OCI-M1 (cell line): ENCODE measurements at regions not wholly inside any gene's neighbourhood (a gene's known extent, or its start where the extent isn't known, plus 50 kb on each side); places are given as distances from the start of the nearest gene placed in this dataset.

ENCODE experiments used
- DNase-seq: peaks from one replicate; lab custom pipeline; 2025; lab: John Stamatoyannopoulos, UW

DNA sequence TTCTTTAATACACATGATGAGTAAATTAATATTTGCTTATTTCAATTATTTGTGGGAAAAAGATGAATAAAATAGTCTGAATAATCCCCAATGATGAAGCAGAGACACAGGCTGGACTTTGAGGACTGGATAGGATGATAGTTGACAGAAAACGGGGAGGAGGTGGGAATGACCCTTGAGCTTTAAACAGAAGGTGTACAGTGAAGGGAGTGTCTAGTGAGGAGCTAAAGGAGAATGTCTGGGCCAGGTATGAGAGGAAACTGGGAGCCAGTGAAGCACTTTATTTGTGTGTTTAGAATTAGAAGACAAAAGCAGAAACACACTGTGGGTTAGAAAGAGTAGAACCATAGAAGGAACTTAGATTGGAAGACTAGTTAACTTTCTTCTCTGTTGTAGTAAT, 230.4 kb upstream of the CA10 start:
- DNase-seq: no peak

DNA sequence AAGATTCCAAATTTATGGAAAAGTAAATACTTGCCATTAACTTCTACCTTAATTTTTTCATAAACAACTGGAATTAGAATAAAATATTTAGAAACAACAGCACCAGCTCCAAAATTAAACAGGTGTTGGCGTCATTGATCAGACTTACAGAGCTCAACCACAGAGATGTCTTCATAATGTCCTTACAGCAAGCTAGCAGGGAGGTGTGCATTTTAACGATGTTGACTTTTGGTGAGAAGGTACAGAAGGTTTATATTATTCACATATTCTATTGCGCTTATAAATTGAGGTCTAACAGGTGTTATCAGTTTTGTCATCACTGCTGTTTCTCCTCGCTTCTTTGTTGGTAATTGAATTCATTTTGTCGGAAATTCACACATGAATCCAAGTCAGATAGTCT, 226.2 kb upstream of the CA10 start:
- DNase-seq: no peak

GRCh38 chr17:52383493-52384100, 225.1 kb upstream of the CA10 start:
- DNase-seq: peak; percentile 85

DNA sequence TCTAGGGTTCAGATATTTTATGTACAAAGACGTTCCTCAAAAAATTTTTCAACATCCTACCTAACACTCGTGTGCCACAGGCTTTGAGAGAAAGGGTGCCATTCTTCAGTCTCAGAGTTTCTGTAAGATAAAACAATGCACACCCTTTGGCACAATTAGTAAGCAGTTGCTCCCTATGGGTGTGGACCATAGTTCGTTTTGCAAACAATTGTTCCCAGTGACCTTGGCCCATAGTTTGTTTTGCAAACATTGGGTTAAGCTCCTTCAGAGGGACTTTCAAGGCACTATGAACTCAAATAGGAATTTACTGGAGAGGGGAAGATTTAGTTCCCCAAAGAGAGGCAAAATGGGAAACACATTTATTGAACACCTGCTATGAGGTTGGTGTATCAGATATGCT, 220.3 kb upstream of the CA10 start:
- no peak for DNase-seq

DNA sequence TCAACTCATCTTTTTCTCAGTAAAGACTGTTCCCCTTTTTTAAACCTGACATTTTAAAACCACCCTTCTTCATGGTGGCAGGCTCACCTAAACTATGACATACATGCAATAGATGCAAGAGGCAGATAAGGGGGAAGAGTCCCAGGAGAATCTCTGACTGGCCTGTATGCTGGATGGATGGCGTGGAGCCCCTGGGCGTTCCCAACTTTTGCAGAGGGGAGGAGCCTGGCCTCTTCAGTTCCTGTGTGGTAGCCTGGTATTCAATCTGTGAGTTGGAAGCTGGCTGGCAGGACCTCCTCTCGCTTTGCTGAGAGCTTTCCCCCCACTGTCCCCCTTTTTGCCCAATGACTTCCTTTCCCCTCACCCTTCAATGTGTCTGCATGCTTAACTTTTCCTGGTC, 217.6 kb upstream of the CA10 start:
- DNase-seq: no peak

DNA sequence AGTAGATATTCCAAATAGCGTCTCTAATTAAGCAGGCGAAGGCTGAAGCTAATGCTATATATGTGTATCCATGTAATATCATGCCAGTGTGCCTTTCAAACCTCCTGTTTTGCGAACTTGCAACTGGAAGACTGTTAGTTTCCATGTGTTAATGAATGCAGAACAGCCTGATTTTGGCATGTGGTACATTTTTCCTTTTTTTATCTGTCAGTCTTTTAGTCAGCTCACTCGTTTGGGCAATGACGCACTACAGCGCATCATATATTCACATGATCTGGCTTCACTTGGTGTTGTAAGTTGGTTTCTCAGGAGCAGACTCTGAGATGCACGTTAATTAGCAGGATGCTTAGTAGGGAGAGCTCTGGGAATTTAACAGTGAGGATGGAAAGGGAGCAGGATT, 210.4 kb upstream of the CA10 start:
- DNase-seq: no peak

GRCh38 chr17:52357854-52358253, 199.3 kb upstream of the CA10 start:
- DNase-seq: no peak

DNA sequence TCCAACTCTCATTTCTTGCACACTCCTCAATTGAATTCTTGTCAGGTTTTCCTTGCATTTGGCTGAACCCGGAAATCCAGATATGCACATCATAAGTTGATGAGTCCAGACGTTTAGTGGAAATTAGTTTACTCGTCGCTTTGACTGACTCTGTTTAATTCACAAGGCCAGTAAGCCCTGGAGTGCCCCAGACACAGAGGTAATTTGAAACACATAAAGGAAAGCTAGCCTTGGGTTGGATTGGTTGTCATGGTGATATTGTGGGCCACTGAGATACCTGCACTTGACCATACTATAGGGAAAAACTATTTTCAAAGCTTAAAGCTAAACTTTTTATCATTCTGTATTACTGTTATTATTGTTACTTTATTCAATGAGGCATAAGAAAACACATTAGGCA, 178.3 kb upstream of the CA10 start:
- no peak for DNase-seq

GRCh38 chr17:52306314-52306713, 147.8 kb upstream of the CA10 start:
- DNase-seq: no peak

- DNase-seq: peak; percentile 10
These were observed 140.4 kb upstream of the CA10 start for GRCh38 chr17:52298881-52299280.

- peak; percentile 58 for DNase-seq
These were observed 138.9 kb upstream of the CA10 start for GRCh38 chr17:52297230-52298010.

DNA sequence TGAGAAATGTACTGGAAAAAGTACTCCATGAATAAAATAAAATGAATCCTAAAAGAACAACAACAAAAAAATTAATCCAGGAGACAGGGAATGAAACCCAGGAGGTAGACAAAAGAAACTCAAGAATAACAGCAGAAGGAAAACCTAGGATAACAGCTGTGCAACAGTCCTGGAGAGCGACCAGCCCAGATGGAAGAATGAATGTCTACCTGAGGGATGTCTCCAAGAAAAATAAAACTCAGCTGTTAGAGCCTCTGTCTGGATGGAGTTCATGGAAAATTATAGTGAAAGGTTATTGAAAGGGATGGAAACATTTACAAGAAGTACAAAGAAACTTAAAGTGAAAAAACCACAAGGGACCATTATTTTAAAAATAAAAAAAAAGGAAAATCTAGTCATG, 135.8 kb upstream of the CA10 start:
- DNase-seq: no peak

DNA sequence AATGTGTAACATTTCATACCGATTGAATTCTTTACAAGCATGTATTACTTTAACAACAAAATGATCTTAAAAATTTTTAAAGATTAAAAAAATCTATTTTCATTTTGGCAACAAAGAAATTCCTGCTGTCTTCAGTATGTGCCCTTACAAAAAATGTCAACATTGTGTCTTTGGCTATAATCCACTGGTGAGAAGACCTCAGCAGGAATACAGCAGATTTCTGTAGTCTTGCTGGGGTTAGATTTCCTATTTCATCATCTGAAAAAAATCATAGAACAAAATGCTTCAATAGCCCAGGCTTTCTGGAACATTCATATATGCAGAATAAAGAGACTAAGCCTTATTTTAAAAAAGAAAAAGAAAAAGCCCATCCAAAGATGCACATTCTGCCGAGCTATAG, 129.1 kb upstream of the CA10 start:
- no peak for DNase-seq

DNA sequence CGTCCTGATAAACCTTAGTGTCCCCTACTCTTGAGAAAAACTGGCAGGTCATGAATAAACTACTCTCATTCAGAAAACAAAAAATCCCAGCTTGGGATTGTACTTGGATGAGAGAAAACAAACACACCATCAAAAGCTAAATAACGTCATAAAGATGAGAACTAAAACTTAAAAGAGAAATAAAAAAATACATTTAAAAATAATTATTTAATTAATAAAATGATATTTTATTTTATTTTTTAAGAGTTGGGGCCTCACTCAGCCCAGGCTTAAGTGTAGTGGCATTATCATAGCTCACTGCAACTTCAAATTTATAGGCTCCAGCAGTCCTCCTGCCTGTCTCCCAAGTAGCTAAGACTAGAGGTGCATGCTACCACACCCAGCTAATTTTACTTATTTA, 125.4 kb upstream of the CA10 start:
- no peak for DNase-seq

DNA sequence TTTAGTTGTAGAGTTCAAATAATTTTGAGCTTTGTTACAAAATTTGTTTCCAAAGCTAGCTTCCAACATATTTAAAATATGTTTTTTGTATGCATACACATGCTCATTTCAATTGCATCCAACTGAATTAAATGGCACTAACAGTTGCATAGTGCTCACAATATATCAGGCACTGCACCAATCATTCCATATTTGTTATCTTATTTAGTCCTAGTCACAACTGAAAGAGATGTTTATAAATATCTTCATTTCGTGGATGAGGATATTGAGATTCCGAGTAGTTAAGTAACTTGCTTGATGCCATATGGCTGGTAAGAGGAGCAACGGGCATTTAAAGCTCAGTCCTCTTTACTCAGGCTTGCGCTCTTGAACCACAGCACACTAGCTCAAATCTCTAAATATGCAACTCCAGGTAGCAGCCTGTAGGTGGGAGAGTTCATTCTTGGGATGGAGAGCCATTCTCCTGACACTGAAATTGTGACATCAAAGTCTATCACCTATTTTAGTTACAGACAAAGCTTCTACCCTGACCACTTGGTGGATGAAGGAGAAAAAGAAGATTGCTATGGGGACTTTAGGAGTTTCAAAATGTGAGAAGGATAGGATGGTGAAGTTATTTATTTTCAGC, 118.0 kb upstream of the CA10 start:
- no peak for DNase-seq

- no peak for DNase-seq
These were observed 113.3 kb upstream of the CA10 start for GRCh38 chr17:52271781-52272180.

- no peak for DNase-seq
These were observed 96.8 kb upstream of the CA10 start for GRCh38 chr17:52255347-52255746.

DNA sequence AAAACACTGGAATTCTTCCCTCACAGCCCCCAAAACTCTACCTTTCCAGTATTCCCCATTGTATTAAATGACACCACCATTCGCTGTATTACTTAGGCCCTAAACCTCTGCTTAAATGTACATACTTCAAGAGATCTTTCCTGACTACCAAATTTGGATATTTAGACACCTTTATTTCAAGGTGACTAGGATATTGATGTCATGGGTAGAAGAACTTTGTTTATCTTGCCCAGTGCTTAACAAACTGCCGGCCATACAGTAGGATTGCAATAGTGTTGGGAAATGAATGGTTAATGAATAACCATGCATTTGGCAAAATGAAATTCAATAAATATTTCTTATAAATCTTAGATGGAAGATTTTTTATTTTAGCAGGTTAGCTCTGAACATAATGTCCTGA, 86.2 kb upstream of the CA10 start:
- DNase-seq: no peak

DNA sequence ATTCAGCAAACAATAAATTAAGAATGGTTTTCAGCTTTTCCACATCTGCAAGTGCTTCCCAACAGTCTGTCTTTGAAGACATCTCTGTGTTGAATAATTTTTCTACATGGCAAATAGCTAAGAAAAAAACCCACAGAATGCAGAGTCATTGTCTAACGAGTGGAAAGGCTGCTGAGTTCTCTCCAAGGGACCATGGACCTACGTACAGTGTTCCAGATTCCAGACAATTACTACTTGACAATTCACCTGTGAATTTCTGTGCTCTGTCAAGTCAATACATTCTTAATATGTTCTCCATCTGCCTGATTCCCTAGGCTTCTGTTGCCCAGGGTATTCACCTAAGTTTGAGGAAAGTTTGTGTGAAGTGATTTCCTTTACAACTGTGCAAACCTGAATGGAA, 83.8 kb upstream of the CA10 start:
- DNase-seq: no peak

- no peak for DNase-seq
These were observed 78.6 kb upstream of the CA10 start for GRCh38 chr17:52237151-52237550.

GRCh38 chr17:52235516-52235915, 77.0 kb upstream of the CA10 start:
- DNase-seq: no peak

GRCh38 chr17:52233632-52234031, 75.1 kb upstream of the CA10 start:
- no peak for DNase-seq

GRCh38 chr17:52233176-52233575, 74.7 kb upstream of the CA10 start:
- no peak for DNase-seq

GRCh38 chr17:52228823-52229222, 70.3 kb upstream of the CA10 start:
- DNase-seq: no peak
